GM23338 (cell line): ENCODE measurements at regions not wholly inside any gene's neighbourhood (a gene's known extent, or its start where the extent isn't known, plus 50 kb on each side); places are given as distances from the start of the nearest gene placed in this dataset.

Experiments
- ATAC-seq: fragments of 200-7000 bp; cut with Tn5 transposase; 3 replicates; pipeline ENCODE4 v1.9.1; 2020
- DNase-seq: peaks from one replicate; pipeline ENCODE4 v3.0.0-alpha.2; 2015; ENCODE audit warnings: low spot score
- H2AFZ ChIP-seq: fragments of 200-600 bp; sonication (generic); 2 replicates; pipeline ENCODE4 v1.8.0; 2016; ENCODE audit warnings: antibody characterized with exemption, mild to moderate bottlenecking, moderate library complexity
- H3F3A ChIP-seq: fragments of 200-600 bp; sonication (generic); replicated peaks from 2 replicates; pipeline ENCODE4 v1.8.0; 2017; ENCODE audit warnings: antibody characterized with exemption, mixed run types, low read depth
- H3K27ac ChIP-seq: fragments of 200-600 bp; sonication (generic); 2 replicates; pipeline ENCODE4 v1.6.1; 2016; ENCODE audit warnings: low read depth
- H3K27me3 ChIP-seq: fragments of 200-600 bp; sonication (generic); 2 replicates; pipeline ENCODE4 v1.8.0; 2016; ENCODE audit warnings: mild to moderate bottlenecking, mixed run types, moderate library complexity; ENCODE audit not compliant: insufficient read depth
- H3K36me3 ChIP-seq: fragments of 200-600 bp; sonication (generic); 2 replicates; pipeline ENCODE4 v1.8.0; 2016; ENCODE audit warnings: mild to moderate bottlenecking; ENCODE audit not compliant: insufficient read depth
- H3K4me1 ChIP-seq: fragments of 200-600 bp; sonication (generic); 2 replicates; pipeline ENCODE4 v1.8.0; 2016; ENCODE audit warnings: mild to moderate bottlenecking, moderate library complexity; ENCODE audit not compliant: insufficient read depth
- H3K4me2 ChIP-seq: fragments of 200-600 bp; sonication (generic); 2 replicates; pipeline ENCODE4 v1.7.1; 2017; ENCODE audit warnings: mixed run types
- H3K4me3 ChIP-seq: fragments of 200-600 bp; sonication (generic); 2 replicates; pipeline ENCODE4 v1.6.1; 2016; ENCODE audit warnings: mixed run types
- H3K79me2 ChIP-seq: fragments of 200-600 bp; sonication (generic); replicated peaks from 2 replicates; pipeline ENCODE4 v1.8.0; 2017; ENCODE audit warnings: mild to moderate bottlenecking; ENCODE audit not compliant: insufficient read depth
- H3K9me2 ChIP-seq: fragments of 200-600 bp; sonication (generic); 2 replicates; pipeline ENCODE4 v1.8.0; 2017; ENCODE audit not compliant: insufficient read depth
- H4K20me1 ChIP-seq: fragments of 200-600 bp; sonication (generic); replicated peaks from 2 replicates; pipeline ENCODE4 v1.8.0; 2017; ENCODE audit warnings: mild to moderate bottlenecking; ENCODE audit not compliant: insufficient read depth
- H3K27ac Mint-ChIP-seq: 2 replicates; pipeline ENCODE4 v1.8.0; 2020; ENCODE audit warnings: inconsistent platforms, mild to moderate bottlenecking, moderate library complexity, mixed read lengths
- H3K27me3 Mint-ChIP-seq: 3 replicates; pipeline ENCODE4 v1.8.0; 2022; ENCODE audit warnings: low read depth, mild to moderate bottlenecking, moderate library complexity, mixed read lengths, inconsistent platforms; ENCODE audit not compliant: insufficient read depth, poor library complexity
- H3K36me3 Mint-ChIP-seq: 3 replicates; pipeline ENCODE4 v1.8.0; 2021; ENCODE audit warnings: low read depth, mild to moderate bottlenecking, inconsistent platforms, moderate library complexity, mixed read lengths
- H3K4me1 Mint-ChIP-seq: 3 replicates; pipeline ENCODE4 v1.8.0; 2020; ENCODE audit warnings: mild to moderate bottlenecking, inconsistent platforms, mixed read lengths
- H3K4me3 Mint-ChIP-seq: 3 replicates; pipeline ENCODE4 v1.8.0; 2021; ENCODE audit warnings: moderate library complexity, mild to moderate bottlenecking, inconsistent platforms, mixed read lengths
- H3K9me3 Mint-ChIP-seq: 3 replicates; pipeline ENCODE4 v1.8.0; 2020; ENCODE audit warnings: moderate library complexity, mild to moderate bottlenecking, inconsistent platforms, mixed read lengths
- CREB1 ChIP-seq: fragments of 250-450 bp; sonication (Bioruptor Pico); IDR thresholded peaks from 2 replicates; pipeline ENCODE4 v1.5.0; 2020; ENCODE audit warnings: low read depth, mild to moderate bottlenecking, moderate library complexity
- ETS1 ChIP-seq: IDR thresholded peaks from 2 replicates; pipeline ENCODE4 v1.6.1; 2016; ENCODE audit warnings: antibody characterized with exemption
- EZH2phosphoT487 ChIP-seq: fragments of 200-600 bp; sonication (generic); IDR thresholded peaks from one replicate; pipeline ENCODE4 v1.8.1; 2018; ENCODE audit warnings: antibody characterized with exemption; ENCODE audit not compliant: unreplicated experiment
- NANOG ChIP-seq: IDR thresholded peaks from 2 replicates; pipeline ENCODE4 v1.6.1; 2016; ENCODE audit warnings: antibody characterized with exemption, borderline replicate concordance
- POLR2AphosphoS5 ChIP-seq: IDR thresholded peaks from 2 replicates; pipeline ENCODE4 v1.6.1; 2016; ENCODE audit warnings: antibody characterized with exemption, low read depth
- STAT1 ChIP-seq: IDR thresholded peaks from one replicate; pipeline ENCODE4 v1.6.1; 2016; ENCODE audit warnings: antibody characterized with exemption; ENCODE audit not compliant: unreplicated experiment
- ZNF114 ChIP-seq: fragments of 250-450 bp; sonication (Bioruptor Pico); IDR thresholded peaks from 2 replicates; pipeline ENCODE4 v1.5.0; 2020; ENCODE audit warnings: mild to moderate bottlenecking, moderate library complexity
- ZNF331 ChIP-seq: fragments of 250-450 bp; sonication (Bioruptor Pico); IDR thresholded peaks from 2 replicates; pipeline ENCODE4 v1.5.0; 2020; ENCODE audit warnings: low read depth, mild to moderate bottlenecking, moderate library complexity
- TF ChIP-seq, protein P1 (sequence below): IDR thresholded peaks from one replicate; pipeline ENCODE4 v1.6.1; 2018; ENCODE audit warnings: antibody characterized with exemption; ENCODE audit not compliant: unreplicated experiment
- TF ChIP-seq, protein P2 (sequence below), 2 experiments: fragments of 200-600 bp in 1 of 2; sonication (generic) in 1 of 2; conservative IDR thresholded peaks; 2 replicates each; pipeline versions ENCODE4 v1.5.1 to v1.6.1; 2016 to 2017; ENCODE audit warnings: antibody characterized with exemption in 2 of 2, low read depth in 2 of 2, mild to moderate bottlenecking in 2 of 2, moderate library complexity in 1 of 2

- H3K79me2 ChIP-seq: no peaks in the 10 kb centered on the region
- no peaks in the 10 kb centered on the region for H3K4me1 ChIP-seq
- H3K27ac ChIP-seq: no peak overlapping the region
- ATAC-seq (no peak), DNase-seq (no peak)
- no peak overlapping the region for H2AFZ ChIP-seq
- Mint-ChIP-seq H3K27ac (no peak overlapping the region), H3K36me3 (no peaks in the 10 kb centered on the region), H3K4me1 (peaks cover 14% of the 10 kb centered on the region), H3K27me3 (peaks cover 3% of the 10 kb centered on the region), H3K4me3 (no peak overlapping the region), H3K9me3 (no peaks in the 10 kb centered on the region)
- H4K20me1 ChIP-seq: no peaks in the 10 kb centered on the region
- no peaks in the 10 kb centered on the region for H3F3A ChIP-seq
- no peaks in the 10 kb centered on the region for H3K9me2 ChIP-seq
- H3K4me3 ChIP-seq: no peak overlapping the region
- TF ChIP-seq ZNF331 (CRISPR knock-in tag): no peak
- TF ChIP-seq EZH2phosphoT487: no peak
- no peak for TF ChIP-seq ZNF114 (CRISPR knock-in tag)
- TF ChIP-seq STAT1: no peak
- TF ChIP-seq, protein P1, sequence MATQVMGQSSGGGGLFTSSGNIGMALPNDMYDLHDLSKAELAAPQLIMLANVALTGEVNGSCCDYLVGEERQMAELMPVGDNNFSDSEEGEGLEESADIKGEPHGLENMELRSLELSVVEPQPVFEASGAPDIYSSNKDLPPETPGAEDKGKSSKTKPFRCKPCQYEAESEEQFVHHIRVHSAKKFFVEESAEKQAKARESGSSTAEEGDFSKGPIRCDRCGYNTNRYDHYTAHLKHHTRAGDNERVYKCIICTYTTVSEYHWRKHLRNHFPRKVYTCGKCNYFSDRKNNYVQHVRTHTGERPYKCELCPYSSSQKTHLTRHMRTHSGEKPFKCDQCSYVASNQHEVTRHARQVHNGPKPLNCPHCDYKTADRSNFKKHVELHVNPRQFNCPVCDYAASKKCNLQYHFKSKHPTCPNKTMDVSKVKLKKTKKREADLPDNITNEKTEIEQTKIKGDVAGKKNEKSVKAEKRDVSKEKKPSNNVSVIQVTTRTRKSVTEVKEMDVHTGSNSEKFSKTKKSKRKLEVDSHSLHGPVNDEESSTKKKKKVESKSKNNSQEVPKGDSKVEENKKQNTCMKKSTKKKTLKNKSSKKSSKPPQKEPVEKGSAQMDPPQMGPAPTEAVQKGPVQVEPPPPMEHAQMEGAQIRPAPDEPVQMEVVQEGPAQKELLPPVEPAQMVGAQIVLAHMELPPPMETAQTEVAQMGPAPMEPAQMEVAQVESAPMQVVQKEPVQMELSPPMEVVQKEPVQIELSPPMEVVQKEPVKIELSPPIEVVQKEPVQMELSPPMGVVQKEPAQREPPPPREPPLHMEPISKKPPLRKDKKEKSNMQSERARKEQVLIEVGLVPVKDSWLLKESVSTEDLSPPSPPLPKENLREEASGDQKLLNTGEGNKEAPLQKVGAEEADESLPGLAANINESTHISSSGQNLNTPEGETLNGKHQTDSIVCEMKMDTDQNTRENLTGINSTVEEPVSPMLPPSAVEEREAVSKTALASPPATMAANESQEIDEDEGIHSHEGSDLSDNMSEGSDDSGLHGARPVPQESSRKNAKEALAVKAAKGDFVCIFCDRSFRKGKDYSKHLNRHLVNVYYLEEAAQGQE: no peak
- TF ChIP-seq NANOG: no peak
- TF ChIP-seq, protein P2, sequence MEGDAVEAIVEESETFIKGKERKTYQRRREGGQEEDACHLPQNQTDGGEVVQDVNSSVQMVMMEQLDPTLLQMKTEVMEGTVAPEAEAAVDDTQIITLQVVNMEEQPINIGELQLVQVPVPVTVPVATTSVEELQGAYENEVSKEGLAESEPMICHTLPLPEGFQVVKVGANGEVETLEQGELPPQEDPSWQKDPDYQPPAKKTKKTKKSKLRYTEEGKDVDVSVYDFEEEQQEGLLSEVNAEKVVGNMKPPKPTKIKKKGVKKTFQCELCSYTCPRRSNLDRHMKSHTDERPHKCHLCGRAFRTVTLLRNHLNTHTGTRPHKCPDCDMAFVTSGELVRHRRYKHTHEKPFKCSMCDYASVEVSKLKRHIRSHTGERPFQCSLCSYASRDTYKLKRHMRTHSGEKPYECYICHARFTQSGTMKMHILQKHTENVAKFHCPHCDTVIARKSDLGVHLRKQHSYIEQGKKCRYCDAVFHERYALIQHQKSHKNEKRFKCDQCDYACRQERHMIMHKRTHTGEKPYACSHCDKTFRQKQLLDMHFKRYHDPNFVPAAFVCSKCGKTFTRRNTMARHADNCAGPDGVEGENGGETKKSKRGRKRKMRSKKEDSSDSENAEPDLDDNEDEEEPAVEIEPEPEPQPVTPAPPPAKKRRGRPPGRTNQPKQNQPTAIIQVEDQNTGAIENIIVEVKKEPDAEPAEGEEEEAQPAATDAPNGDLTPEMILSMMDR (conservative IDR thresholded peaks at IDR 0.05; ENCODE audit: low read depth in 2 of 2): no peak
- no peak overlapping the region for H3K4me2 ChIP-seq
- no peaks in the 10 kb centered on the region for H3K36me3 ChIP-seq
- H3K27me3 ChIP-seq: no peaks in the 10 kb centered on the region
These were observed 361.7 kb downstream of the ANAPC1 start for GRCh38 chr2:111522231-111522768.

- H3K9me3 Mint-ChIP-seq: no peaks in the 10 kb centered on the region
- H3K4me1 ChIP-seq: no peaks in the 10 kb centered on the region
- DNase-seq: no peak
- H3K4me3 Mint-ChIP-seq: no peak overlapping the region
- no peak for ATAC-seq
- H3K27ac ChIP-seq: no peak overlapping the region
- H3K27me3 Mint-ChIP-seq: peaks cover 3% of the 10 kb centered on the region
- no peaks in the 10 kb centered on the region for H3F3A ChIP-seq
- peaks cover 15% of the 10 kb centered on the region for H3K4me1 Mint-ChIP-seq
- TF ChIP-seq, protein P2 (conservative IDR thresholded peaks at IDR 0.05; ENCODE audit: low read depth in 2 of 2): no peak
- TF ChIP-seq ZNF114 (CRISPR knock-in tag) (no peak), POLR2AphosphoS5 (no peak), ETS1 (no peak), STAT1 (no peak), CREB1 (CRISPR knock-in tag) (no peak)
- TF ChIP-seq, protein P1: no peak
- H3K27me3 ChIP-seq: no peaks in the 10 kb centered on the region
- no peak overlapping the region for H3K4me2 ChIP-seq
- peak overlapping the region; percentile 52; the same call in 1 of the 2 replicates for H2AFZ ChIP-seq
- H3K9me2 ChIP-seq: no peaks in the 10 kb centered on the region
- no peaks in the 10 kb centered on the region for H4K20me1 ChIP-seq
- H3K27ac Mint-ChIP-seq: no peak overlapping the region
- no peaks in the 10 kb centered on the region for H3K36me3 ChIP-seq
- H3K4me3 ChIP-seq: no peak overlapping the region
- H3K79me2 ChIP-seq: no peaks in the 10 kb centered on the region
- no peaks in the 10 kb centered on the region for H3K36me3 Mint-ChIP-seq
These were observed 361.0 kb downstream of the ANAPC1 start for GRCh38 chr2:111523009-111523408.
